GM18519 (cell line): ENCODE measurements at regions not wholly inside any gene's neighbourhood (a gene's known extent, or its start where the extent isn't known, plus 50 kb on each side); places are given as distances from the start of the nearest gene placed in this dataset.
"Not testable (repeated sequence)": the region's sequence is repeated elsewhere in the genome, so short reads cannot be mapped to it uniquely, and the experiment has no call there.

Source experiments
- ATAC-seq: cut with Tn5 transposase; IDR thresholded peaks from one replicate; pipeline ENCODE4 v1.9.1; 2021; ENCODE audit warnings: mild to moderate bottlenecking, moderate library complexity; ENCODE audit not compliant: unreplicated experiment, low FRiP score

DNA sequence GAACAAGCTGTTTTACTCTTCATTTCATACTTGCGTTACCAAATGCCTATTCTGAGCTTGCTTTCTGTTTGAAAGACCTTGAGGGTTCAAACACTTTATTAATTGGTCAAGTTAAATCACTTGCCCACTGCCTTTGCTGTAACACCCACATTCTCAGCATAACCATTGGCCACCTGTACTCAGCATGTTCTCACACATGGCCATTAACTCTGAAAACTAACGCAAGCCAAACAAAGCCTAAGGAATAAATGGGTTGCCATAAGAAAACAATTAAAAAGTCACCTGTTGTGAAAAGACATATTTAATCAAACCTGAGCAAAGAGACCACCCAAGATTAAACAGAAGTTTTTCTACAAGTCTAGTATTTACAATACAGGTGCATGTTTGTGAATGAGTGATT lies 517.2 kb upstream of the SPRY2 start:
- no peak for ATAC-seq

DNA sequence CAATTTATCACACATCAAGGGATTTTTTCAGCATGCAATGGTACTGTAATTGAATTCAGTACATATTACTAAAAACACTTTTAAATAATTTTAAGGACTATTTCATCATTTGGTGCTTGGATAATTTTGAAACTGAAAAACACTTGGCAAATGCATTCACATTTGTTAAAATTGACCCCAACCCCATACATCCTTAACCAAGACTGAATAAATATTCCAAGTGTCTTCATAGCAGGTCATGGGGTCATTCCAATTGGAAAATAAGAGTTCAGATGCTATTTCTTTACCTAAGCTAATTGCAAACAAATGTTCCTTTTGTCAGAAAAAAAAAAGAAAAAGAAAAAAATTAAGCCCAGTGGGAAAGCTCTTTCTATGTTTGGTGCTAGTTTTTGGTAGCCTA lies 516.4 kb upstream of the SPRY2 start:
- no peak for ATAC-seq

- no peak for ATAC-seq
Measured at GRCh38 chr13:80850771-80851170, 509.8 kb upstream of the SPRY2 start.

DNA sequence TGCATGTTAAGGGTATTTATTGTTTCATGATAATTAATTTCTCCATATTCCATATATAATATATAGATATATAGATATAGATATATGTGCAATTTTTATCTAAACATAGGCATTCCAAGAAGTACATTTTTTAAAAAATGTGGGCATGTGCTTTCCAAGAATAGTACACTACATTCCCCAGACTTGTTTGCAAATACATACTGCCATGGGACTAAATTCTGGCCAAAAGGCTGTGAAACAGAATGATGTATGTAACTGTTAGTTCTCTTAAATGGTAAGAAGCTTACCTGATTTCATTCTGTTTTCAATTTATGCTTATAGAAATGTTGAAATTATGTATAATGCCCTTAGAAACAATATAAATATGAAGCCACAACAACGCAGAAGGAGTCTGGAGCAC lies 503.2 kb upstream of the SPRY2 start:
- no peak for ATAC-seq

- ATAC-seq: no peak
Measured at GRCh38 chr13:80841414-80841813, 500.5 kb upstream of the SPRY2 start.

GRCh38 chr13:80840316-80840976 lies 499.5 kb upstream of the SPRY2 start:
- no peak for ATAC-seq

DNA sequence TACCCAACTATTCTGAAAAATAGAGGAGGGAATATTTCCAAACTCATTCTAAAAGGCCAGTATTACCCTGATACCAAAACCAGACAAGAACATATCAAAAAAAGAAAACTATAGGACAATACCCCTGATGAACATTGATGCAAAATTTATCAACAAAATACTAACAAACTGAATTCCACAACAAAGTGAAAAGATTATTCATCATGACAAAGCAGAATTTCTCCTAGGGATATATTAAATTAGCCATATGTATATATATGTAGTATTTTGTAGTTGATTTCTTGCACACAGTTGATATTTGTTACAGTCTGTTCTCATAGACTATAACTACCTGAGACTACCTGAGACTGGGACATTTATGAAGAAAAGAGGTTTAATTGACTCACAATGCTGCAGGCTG lies 495.0 kb upstream of the SPRY2 start:
- no peak for ATAC-seq

- ATAC-seq: no peak
Measured at GRCh38 chr13:80830431-80830830, 489.5 kb upstream of the SPRY2 start.

DNA sequence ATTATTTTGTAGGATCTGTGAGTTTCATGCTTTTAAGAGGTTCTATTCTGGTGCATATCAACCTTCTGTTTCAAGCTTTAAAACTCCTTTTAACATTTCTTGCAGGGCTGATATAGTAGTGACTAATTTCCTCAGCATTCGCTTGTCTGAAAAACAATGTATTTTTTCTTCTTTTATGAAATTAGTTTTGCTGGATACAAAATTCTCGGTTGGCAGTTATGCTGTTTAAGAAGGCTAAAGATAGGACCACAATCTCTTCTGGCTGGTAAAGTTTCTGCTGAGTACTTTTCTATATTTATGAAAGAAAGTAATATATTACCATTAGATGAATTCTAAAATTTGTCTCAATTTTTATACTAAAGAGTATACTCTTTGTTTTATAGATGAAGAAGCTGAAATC lies 487.8 kb upstream of the SPRY2 start:
- ATAC-seq: no peak

DNA sequence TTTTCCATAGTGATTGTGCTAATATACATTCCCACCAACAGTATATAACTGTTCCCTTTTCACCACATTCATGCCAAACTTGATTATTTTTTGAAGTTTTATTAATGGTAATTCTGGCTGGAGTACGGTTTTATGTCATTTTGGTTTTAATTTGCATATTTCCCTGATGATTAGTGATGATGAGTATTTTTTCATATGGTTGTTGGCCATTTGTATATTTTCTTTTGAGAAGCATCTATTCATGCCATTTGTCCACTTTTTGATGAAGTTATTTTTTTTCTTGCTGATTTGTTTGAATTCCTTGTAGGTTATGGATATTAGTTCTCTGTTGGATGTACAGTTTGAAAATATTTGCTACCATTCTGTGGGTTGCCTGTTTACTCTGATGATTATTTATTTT lies 484.4 kb upstream of the SPRY2 start:
- ATAC-seq: no peak

DNA sequence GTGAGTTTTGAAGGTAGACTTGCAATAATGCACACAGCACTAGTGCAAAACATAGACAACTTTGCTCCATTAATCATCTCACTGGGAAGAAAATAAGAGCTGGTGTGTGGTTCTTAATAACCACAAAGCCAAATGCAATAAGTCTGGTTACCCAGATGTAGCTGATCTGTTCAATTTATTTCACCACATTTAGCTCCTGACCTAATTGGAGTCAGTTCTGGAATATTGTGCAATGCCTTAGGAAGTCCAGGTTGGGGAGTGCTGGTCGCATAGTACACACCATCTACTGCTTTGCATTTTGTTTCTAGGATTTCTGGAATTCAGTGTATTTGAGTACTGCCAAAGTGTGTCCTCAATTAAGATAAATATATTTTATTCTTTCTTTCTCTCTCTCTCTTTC lies 483.3 kb upstream of the SPRY2 start:
- no peak for ATAC-seq

GRCh38 chr13:80823472-80823871 lies 482.5 kb upstream of the SPRY2 start:
- no peak for ATAC-seq

DNA sequence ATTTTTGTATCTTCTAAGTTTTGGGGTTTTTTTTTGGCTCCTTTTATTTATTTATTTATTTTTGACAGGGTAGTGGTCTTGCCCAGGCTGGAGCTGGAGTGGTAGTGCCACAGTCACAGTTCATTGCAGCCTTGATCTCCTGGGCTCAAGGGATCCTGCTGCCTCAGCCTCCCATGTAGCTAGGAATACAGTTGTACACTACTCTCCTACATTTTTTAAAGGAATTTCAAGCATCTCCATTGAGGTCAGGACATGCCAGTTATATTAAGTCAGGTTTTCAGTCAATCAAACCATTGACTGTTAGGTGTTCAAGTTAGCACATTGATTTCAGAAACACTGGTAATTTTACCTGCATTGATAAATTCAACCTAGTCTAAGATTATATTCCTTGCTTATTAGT lies 480.5 kb upstream of the SPRY2 start:
- ATAC-seq: no peak

- ATAC-seq: no peak
Measured at GRCh38 chr13:80817979-80818378, 477.1 kb upstream of the SPRY2 start.

- ATAC-seq: no peak
Measured at GRCh38 chr13:80814541-80814940, 473.6 kb upstream of the SPRY2 start.

GRCh38 chr13:80810294-80810693 lies 469.4 kb upstream of the SPRY2 start:
- ATAC-seq: not testable (repeated sequence)

DNA sequence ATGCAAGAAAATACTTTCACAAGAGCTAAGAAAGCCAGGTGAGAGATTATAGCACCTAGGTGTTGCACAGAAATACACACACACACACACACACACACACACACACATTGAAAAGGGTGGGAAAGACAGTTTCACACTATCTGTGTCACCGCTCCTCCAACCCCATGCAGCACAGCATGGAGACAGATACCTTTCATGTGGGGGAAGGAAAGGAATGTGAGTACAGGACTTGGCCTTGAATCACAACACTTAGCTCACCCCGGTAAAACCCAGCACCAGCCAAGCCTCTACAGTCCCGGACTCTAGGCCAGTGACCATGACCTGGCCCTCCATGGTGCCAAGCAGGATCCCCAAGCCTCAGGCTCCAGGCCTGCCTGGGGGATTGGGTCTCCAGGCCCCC lies 462.0 kb upstream of the SPRY2 start:
- ATAC-seq: no peak

DNA sequence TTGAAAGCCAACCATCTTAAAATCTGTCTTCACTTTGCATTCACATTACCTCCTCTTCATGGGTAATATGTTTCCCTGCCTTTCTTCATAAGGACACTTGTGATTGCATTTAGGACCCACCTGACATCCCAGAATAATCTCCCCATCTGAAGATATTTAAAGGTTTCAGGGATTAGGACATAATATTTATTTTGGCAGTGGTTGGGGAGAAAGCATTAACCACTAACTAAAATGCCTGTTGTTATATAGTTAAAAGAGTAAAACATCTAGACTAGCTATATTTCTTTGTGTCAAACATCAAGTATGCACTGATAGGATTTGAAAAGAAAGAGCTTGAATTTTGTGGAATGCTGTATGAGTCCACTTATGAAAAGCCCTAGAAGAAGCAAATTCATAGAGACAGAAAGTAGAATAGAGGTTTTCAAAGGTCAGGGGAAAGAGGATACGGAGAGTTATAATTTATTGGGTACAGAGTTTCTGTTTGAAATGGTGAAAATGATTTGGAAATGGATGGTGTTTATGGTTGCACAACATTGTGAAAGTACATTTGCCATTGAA lies 457.7 kb upstream of the SPRY2 start:
- no peak for ATAC-seq

DNA sequence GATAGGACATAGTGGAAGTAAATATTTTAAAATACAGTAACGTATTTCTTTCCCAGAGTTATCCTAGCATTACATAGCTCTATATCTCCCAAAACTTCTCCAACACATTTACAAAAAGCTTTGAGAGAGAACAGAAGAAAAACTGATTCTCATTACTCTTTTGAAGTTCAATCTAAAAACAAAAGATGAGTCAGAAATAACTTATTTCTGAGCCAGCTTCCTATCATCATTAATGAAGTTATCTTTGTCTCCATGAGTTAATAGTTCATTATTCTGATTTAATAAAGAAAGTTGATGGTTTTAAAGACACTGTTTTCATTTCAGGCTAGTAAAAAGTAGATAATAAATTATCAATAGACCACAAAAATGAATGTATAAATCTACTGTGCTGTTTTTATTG lies 446.7 kb upstream of the SPRY2 start:
- ATAC-seq: no peak

- no peak for ATAC-seq
Measured at GRCh38 chr13:80783926-80784565, 443.1 kb upstream of the SPRY2 start.

- no peak for ATAC-seq
Measured at GRCh38 chr13:80782441-80782840, 441.5 kb upstream of the SPRY2 start.

GRCh38 chr13:80778297-80778696 lies 437.4 kb upstream of the SPRY2 start:
- no peak for ATAC-seq
